ENCODE measurements at regions not wholly inside any gene's neighbourhood (a gene's known extent, or its start where the extent isn't known, plus 50 kb on each side); places are given as distances from the start of the nearest gene placed in this dataset.

- DNase-seq (ENCODE audit: low read depth in 1 of 2, low spot score in 2 of 2) (no peak), FAIRE-seq (no peak)
- no peak overlapping the region for H2BK5ac ChIP-seq (ENCODE audit: low read depth, low read length)
- H3K18ac ChIP-seq (ENCODE audit: extremely low read depth, low read length): no peak overlapping the region
- 44% methylated on average over 4 of the region's 4 CpGs; no CpG with 5 or more reads in 1 of the 2 experiments for WGBS, 2 experiments (ENCODE audit: extremely low coverage in 1 of 2, insufficient coverage in 1 of 2, insufficient read length in 1 of 2, insufficient replicate concordance in 2 of 2, low coverage in 1 of 2, low lambda C conversion rate in 2 of 2, missing lambda C conversion rate in 1 of 2)
- H4K20me1 ChIP-seq (replicated peaks in 1 of 2; ENCODE audit: control insufficient read depth in 1 of 2, insufficient read depth in 2 of 2, low read length in 2 of 2): no peaks in the 10 kb centered on the region
- H4K8ac ChIP-seq (ENCODE audit: extremely low read depth, insufficient read depth, low read length): no peak overlapping the region
- no peak overlapping the region for H3K4me3 ChIP-seq (ENCODE audit: extremely low read depth in 1 of 4, insufficient read depth in 2 of 4, low read depth in 3 of 4, low read length in 4 of 4)
- no peaks in the 10 kb centered on the region for H3K79me2 ChIP-seq (ENCODE audit: control insufficient read depth in 1 of 2, insufficient read depth in 2 of 2, low read length in 2 of 2)
- H3K56ac ChIP-seq (replicated peaks; ENCODE audit: insufficient read length, low read depth, low read length): peak overlapping the region; percentile 64
- no peak overlapping the region for H2BK12ac ChIP-seq (ENCODE audit: low read depth, low read length)
- no peak overlapping the region for H4K5ac ChIP-seq (ENCODE audit: insufficient read length, low read depth, low read length)
- no peaks in the 10 kb centered on the region for H3K27me3 ChIP-seq (replicated peaks in 1 of 4; ENCODE audit: control insufficient read depth in 3 of 4, extremely low read depth in 1 of 4, insufficient read depth in 3 of 4, low read length in 3 of 4)
- no peak overlapping the region for H3K23ac ChIP-seq (ENCODE audit: insufficient read length)
- no peak overlapping the region for H2BK20ac ChIP-seq (ENCODE audit: low read length)
- H3K4me1 ChIP-seq (replicated peaks in 1 of 4; ENCODE audit: control insufficient read depth in 3 of 4, insufficient read depth in 4 of 4, low read length in 3 of 4): no peaks in the 10 kb centered on the region
- no peak overlapping the region for H3K4me2 ChIP-seq (ENCODE audit: insufficient read depth in 1 of 2, low read depth in 2 of 2, low read length in 2 of 2)
- no peak overlapping the region for H3K27ac ChIP-seq (ENCODE audit: low read depth, low read length)
- H3K79me1 ChIP-seq (ENCODE audit: low read depth, low read length): no peaks in the 10 kb centered on the region
- H3K14ac ChIP-seq (ENCODE audit: insufficient read length): no peak overlapping the region
- no peak overlapping the region for H2AK5ac ChIP-seq (ENCODE audit: low read depth, low read length)
- ChIA-PET CTCF (ENCODE audit: partially characterized antibody) (no interaction called here), POLR2A (ENCODE audit: partially characterized antibody) (no interaction called here)
- H3K36me3 ChIP-seq (ENCODE audit: control insufficient read depth in 2 of 4, insufficient read depth in 4 of 4, low read length in 3 of 4): no peaks in the 10 kb centered on the region
- H3K4ac ChIP-seq (replicated peaks; ENCODE audit: insufficient read length, low read depth, low read length): no peak overlapping the region
- H3K9me3 ChIP-seq (ENCODE audit: insufficient read depth in 2 of 2, low read depth in 1 of 2, low read length in 1 of 2): no peaks in the 10 kb centered on the region
- H2AFZ ChIP-seq (ENCODE audit: low read length): no peak overlapping the region
- no peak overlapping the region for H2BK120ac ChIP-seq (replicated peaks; ENCODE audit: low read depth, low read length)
- no peaks in the 10 kb centered on the region for H3K23me2 ChIP-seq (ENCODE audit: low read depth, low read length)
- H4K91ac ChIP-seq (replicated peaks; ENCODE audit: insufficient read length, low read length): no peak overlapping the region
- no peak overlapping the region for H2BK15ac ChIP-seq (ENCODE audit: low read length)
- no peak overlapping the region for H3K9ac ChIP-seq (replicated peaks in 1 of 4; ENCODE audit: extremely low read depth in 1 of 4, low read depth in 3 of 4, low read length in 3 of 4)
- TF ChIP-seq BRCA1 (IDR thresholded peaks at IDR 0.05; ENCODE audit: low read depth, low read length): no peak
- TF ChIP-seq TEAD4 (IDR thresholded peaks at IDR 0.05; ENCODE audit: low read depth, low read length): no peak
- no peak for TF ChIP-seq CBX5 (IDR thresholded peaks at IDR 0.05; ENCODE audit: low read depth, low read length)
- TF ChIP-seq NRF1 (IDR thresholded peaks at IDR 0.05; ENCODE audit: low read depth, low read length): no peak
- no peak for TF ChIP-seq KDM5A (IDR thresholded peaks at IDR 0.05; ENCODE audit: low read length)
- TF ChIP-seq, protein P1, sequence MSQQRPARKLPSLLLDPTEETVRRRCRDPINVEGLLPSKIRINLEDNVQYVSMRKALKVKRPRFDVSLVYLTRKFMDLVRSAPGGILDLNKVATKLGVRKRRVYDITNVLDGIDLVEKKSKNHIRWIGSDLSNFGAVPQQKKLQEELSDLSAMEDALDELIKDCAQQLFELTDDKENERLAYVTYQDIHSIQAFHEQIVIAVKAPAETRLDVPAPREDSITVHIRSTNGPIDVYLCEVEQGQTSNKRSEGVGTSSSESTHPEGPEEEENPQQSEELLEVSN (IDR thresholded peaks at IDR 0.05): no peak
- no peak for TF ChIP-seq EGR1 (IDR thresholded peaks at IDR 0.05; ENCODE audit: borderline replicate concordance, low read depth, low read length)
- no peak for TF ChIP-seq GTF2F1 (IDR thresholded peaks at IDR 0.05; ENCODE audit: borderline replicate concordance, low read depth, low read length)
- no peak for TF ChIP-seq SIN3A (conservative IDR thresholded peaks at IDR 0.05 in 1 of 2, IDR thresholded peaks at IDR 0.05 in 1 of 2; ENCODE audit: low read depth in 1 of 2, low read length in 2 of 2)
- TF ChIP-seq CEBPB (IDR thresholded peaks at IDR 0.05; ENCODE audit: low read depth, low read length): no peak
- TF ChIP-seq SP1 (IDR thresholded peaks at IDR 0.05; ENCODE audit: low read depth, low read length): no peak
- no peak for TF ChIP-seq PHF8 (conservative IDR thresholded peaks at IDR 0.05; ENCODE audit: low read depth, low read length)
- no peak for TF ChIP-seq KDM1A (IDR thresholded peaks at IDR 0.05; ENCODE audit: borderline replicate concordance, low read length)
Measured at GRCh38 chr4:35972814-35973213, 271.5 kb downstream of the ARAP2 start.
